ENCODE measurements at regions not wholly inside any gene's neighbourhood (a gene's known extent, or its start where the extent isn't known, plus 50 kb on each side); places are given as distances from the start of the nearest gene placed in this dataset.

DNA sequence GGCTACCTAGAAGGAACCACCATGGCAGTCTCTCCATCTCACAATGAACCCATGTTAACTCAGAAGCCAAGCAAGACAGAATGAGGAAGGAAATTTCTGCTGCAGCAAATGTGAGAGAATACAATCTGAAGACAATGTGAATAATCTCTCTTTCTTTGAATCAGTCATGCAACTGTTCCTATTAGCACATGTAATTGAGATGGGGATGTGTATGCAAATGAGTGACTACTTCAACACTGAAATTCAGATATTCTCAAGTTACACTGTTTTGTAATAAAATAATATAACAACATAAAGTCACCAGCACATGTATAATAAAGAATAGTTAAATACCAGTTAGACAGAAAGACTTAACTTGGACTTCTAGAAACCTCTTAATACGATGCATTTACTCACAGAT lies 1200.6 kb upstream of the PIK3C3 start (continued):
- TF ChIP-seq, protein P1, sequence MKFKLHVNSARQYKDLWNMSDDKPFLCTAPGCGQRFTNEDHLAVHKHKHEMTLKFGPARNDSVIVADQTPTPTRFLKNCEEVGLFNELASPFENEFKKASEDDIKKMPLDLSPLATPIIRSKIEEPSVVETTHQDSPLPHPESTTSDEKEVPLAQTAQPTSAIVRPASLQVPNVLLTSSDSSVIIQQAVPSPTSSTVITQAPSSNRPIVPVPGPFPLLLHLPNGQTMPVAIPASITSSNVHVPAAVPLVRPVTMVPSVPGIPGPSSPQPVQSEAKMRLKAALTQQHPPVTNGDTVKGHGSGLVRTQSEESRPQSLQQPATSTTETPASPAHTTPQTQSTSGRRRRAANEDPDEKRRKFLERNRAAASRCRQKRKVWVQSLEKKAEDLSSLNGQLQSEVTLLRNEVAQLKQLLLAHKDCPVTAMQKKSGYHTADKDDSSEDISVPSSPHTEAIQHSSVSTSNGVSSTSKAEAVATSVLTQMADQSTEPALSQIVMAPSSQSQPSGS (IDR thresholded peaks at IDR 0.05; ENCODE audit: low read length): no peak
- TF ChIP-seq RBBP5 (IDR thresholded peaks at IDR 0.05; ENCODE audit: borderline replicate concordance, low read depth, low read length): no peak
- TF ChIP-seq EP300 (IDR thresholded peaks at IDR 0.05; ENCODE audit: borderline replicate concordance in 1 of 2, low read depth in 2 of 2, low read length in 2 of 2): no peak
- TF ChIP-seq, protein P2, sequence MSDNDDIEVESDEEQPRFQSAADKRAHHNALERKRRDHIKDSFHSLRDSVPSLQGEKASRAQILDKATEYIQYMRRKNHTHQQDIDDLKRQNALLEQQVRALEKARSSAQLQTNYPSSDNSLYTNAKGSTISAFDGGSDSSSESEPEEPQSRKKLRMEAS (IDR thresholded peaks at IDR 0.05): no peak
- no peak for TF ChIP-seq SIN3A (conservative IDR thresholded peaks at IDR 0.05 in 1 of 2, IDR thresholded peaks at IDR 0.05 in 1 of 2; ENCODE audit: low read depth in 1 of 2, low read length in 2 of 2)
- TF ChIP-seq RNF2 (IDR thresholded peaks at IDR 0.05; ENCODE audit: borderline replicate concordance, low read depth, low read length, missing control alignments, poor library complexity, severe bottlenecking): no peak

All from H1 (cell line).